Breast epithelium (tissue), 3 donors: ENCODE measurements at regions not wholly inside any gene's neighbourhood (a gene's known extent, or its start where the extent isn't known, plus 50 kb on each side); places are given as distances from the start of the nearest gene placed in this dataset.

Experiments used
- CTCF ChIP-seq, 3 donors: fragments of 450-650 bp; IDR thresholded peaks; one replicate each; pipeline ENCODE4 v1.5.1; 2016 to 2017; ENCODE audit warnings: antibody characterized with exemption in 3 of 3, mild to moderate bottlenecking in 3 of 3, moderate library complexity in 3 of 3
- POLR2A ChIP-seq: fragments of 450-650 bp; IDR thresholded peaks from one replicate; pipeline ENCODE4 v1.6.1; 2016; ENCODE audit warnings: antibody characterized with exemption, mild to moderate bottlenecking, moderate library complexity
- POLR2AphosphoS5 ChIP-seq, 3 donors: sonication (generic); formaldehyde crosslinking; IDR thresholded peaks; one replicate each; pipeline ENCODE4 v1.6.1; 2017; ENCODE audit warnings: antibody characterized with exemption in 3 of 3

GRCh38 chr6:9408402-9409117 is 973.2 kb upstream of the SLC35B3 start:
- TF ChIP-seq POLR2A: no peak
- no peak for TF ChIP-seq CTCF (IDR thresholded peaks at IDR 0.05)
- no peak for TF ChIP-seq POLR2AphosphoS5 (IDR thresholded peaks at IDR 0.05)
